C4-2B (cell line): ENCODE measurements at regions not wholly inside any gene's neighbourhood (a gene's known extent, or its start where the extent isn't known, plus 50 kb on each side); places are given as distances from the start of the nearest gene placed in this dataset.
A peak's percentile ranks its signal among the peaks of the same experiment; 100 is the strongest.

Experiments used
- H3K27ac ChIP-seq: fragments of 450-650 bp; 2 replicates; pipeline ENCODE4 v1.5.1; 2017
- CTCF ChIP-seq: fragments of 450-650 bp; conservative IDR thresholded peaks from 2 replicates; pipeline ENCODE4 v1.5.1; 2017; ENCODE audit warnings: mild to moderate bottlenecking
- ZFX ChIP-seq: fragments of 450-650 bp; IDR thresholded peaks from 2 replicates; pipeline ENCODE4 v1.6.1; 2017

- no peak overlapping the region for H3K27ac ChIP-seq
- TF ChIP-seq ZFX (no peak), CTCF (peak; percentile 22; the same call in 1 of the 2 replicates)
These were observed 776.0 kb downstream of the TSN start for GRCh38 chr2:122531290-122532071.

DNA sequence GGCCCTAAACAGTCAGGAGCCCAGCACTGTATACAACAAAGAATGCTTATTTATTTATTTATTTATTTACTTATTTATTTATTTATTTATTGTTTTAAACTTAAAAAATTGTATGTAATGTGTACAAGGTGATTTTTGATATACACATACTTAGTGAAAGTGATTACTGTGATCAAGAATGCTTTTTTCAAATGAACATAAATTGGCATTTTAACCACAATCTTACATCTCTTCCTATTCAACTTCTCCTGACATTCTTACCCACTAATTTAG is 776.6 kb downstream of the TSN start:
- H3K27ac ChIP-seq = no peak overlapping the region
- no peak for TF ChIP-seq ZFX
- 0 out of 2 replicates have a peak, but pooled peaks have one; percentile 5 for TF ChIP-seq CTCF

- TF ChIP-seq CTCF = no peak
- TF ChIP-seq ZFX = no peak
- H3K27ac ChIP-seq = no peak overlapping the region
These were observed 777.0 kb downstream of the TSN start for GRCh38 chr2:122532481-122532880.

GRCh38 chr2:122535960-122536505 is 780.6 kb downstream of the TSN start:
- H3K27ac ChIP-seq = no peak overlapping the region
- no peak for TF ChIP-seq ZFX
- no peak for TF ChIP-seq CTCF

DNA sequence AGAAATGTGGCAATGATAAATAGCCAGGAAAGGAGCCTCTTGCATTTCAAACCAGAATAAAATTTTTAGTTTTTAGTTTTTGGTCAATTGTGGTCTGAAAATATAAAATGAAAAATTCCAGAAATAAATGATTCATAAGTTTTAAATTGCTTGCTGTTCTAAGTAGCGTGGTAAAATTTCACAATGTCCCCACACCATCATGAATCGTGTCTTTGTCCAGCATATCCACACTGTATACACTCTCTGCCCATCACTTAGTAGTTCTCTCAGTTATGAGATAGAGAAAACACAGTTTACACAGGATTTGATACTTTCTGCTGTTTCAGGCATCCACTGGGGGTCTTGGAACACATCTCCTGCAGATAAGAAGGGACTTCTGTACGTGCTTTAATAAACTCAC is 783.9 kb downstream of the TSN start:
- H3K27ac ChIP-seq = no peak overlapping the region
- no peak for TF ChIP-seq CTCF
- TF ChIP-seq ZFX = no peak

DNA sequence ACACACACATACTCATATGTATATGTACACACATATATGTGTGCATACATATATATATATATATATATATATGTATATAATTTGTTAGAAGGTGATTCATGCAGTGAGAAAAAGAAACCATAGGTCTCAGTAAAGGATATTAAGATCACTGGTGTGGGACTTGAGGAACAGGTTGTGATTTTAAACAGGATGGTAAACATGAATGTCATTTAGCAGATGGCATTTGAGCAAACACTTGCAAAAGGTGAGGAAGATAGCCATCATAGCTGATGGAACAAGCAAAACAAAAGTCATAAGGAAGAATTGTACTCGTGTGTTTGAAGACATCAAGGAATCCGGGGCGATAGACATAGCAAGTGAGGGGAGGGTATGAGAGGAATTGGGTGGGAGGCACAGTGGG is 784.5 kb downstream of the TSN start:
- no peak overlapping the region for H3K27ac ChIP-seq
- TF ChIP-seq ZFX (no peak), CTCF (no peak)

DNA sequence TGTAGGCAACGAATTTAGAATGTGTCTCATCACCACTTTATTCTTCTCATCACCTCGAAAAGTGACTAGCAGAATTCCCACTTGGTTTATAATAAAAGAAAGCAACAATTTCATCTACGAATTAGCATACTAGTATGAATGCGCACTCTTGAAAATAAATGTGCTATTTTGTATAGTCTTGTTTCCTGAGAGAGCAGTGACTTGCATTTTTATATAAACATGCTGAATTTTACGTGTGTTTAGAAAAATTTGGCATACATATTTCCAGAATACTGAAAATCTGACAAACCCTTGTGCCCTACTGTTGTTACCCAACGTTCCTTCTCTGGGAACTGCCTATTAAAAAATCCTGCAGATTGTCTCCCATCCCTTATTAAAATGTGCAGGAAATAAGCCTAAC is 786.8 kb downstream of the TSN start:
- no peak overlapping the region for H3K27ac ChIP-seq
- TF ChIP-seq CTCF (no peak), ZFX (no peak)
